ENCODE measurements at regions not wholly inside any gene's neighbourhood (a gene's known extent, or its start where the extent isn't known, plus 50 kb on each side); places are given as distances from the start of the nearest gene placed in this dataset.

DNA sequence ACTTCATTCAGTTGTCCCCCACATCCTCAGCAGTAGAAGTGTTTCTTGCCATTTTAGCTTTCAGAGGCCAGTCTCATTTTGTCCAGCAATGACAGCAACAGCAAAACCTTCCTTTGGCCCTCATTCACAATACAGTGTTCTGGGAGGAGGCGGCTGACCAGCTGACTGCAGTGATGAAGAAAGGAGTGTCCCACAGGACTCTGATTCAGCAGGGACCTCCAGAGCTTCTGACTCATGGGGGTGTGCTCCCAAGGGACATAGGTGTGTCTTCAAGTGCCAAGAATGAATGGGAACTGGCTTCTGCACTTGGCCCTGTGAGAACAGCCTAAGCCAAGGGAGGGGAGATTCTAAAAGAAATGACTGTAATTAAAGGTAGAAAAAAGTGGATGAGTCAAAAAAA is 147.0 kb upstream of the PELI1 start:
- H3K27ac ChIP-seq = no peak overlapping the region
- TF ChIP-seq ZFX (IDR thresholded peaks at IDR 0.05; ENCODE audit: borderline replicate concordance) = no peak
- TF ChIP-seq, protein P1, sequence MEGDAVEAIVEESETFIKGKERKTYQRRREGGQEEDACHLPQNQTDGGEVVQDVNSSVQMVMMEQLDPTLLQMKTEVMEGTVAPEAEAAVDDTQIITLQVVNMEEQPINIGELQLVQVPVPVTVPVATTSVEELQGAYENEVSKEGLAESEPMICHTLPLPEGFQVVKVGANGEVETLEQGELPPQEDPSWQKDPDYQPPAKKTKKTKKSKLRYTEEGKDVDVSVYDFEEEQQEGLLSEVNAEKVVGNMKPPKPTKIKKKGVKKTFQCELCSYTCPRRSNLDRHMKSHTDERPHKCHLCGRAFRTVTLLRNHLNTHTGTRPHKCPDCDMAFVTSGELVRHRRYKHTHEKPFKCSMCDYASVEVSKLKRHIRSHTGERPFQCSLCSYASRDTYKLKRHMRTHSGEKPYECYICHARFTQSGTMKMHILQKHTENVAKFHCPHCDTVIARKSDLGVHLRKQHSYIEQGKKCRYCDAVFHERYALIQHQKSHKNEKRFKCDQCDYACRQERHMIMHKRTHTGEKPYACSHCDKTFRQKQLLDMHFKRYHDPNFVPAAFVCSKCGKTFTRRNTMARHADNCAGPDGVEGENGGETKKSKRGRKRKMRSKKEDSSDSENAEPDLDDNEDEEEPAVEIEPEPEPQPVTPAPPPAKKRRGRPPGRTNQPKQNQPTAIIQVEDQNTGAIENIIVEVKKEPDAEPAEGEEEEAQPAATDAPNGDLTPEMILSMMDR (IDR thresholded peaks at IDR 0.05) = no peak

DNA sequence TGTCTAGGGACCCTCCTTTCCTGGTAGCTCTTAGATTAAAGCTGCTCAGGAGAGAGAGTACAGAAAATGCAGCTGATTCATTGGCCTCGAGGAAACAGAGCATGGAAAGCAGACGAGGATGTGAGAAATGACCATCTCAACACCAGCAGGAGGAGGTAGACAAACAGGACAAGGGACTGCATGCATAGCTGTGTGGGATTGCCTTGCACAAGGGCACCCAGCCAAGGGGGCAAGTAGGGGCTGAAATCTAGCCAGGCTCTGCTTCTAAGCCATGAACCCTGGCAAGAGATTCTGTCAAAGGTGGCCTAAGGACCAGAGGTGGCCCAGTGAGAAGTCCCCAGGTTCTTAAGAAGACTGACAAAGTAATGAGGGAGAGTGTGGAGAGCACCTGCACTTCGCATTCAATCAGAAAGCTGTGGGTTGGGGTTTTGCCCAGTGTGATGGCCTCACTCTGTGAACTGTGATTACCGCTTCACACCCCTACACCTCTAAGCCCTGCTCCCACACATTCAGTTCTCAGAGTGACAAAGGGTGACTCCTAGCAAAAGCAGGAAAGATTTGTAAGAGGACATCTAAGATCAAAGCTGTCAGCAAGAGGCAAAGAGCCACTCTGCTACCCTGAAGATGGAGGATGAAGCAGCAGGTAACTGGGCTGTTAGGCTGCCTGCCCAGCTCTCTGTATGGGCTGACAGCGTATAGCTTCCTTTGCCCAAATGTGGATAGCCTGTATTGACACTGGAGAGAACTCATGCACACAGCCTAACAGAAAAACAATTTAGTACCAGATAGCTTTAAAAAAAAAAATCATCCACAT is 151.3 kb upstream of the PELI1 start:
- H3K27ac ChIP-seq = no peak overlapping the region
- TF ChIP-seq, protein P1 (IDR thresholded peaks at IDR 0.05) = no peak
- no peak for TF ChIP-seq ZFX (IDR thresholded peaks at IDR 0.05; ENCODE audit: borderline replicate concordance)

DNA sequence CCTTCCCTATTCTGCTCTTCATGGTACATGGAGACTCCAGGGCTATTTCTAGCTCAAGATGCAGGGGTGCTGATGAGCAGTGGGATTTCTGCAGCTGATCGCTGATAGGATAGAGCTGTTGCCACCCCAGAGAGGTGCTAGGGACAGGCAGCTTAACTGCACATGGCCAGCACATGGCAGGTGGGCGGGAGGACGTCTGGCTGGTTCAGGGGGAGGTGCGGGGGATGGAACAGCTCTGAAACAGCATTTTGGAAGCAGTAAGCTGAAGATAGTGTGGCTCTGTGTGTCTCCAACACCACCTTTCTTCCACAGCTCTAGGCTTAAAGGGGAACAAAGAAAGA is 151.9 kb upstream of the PELI1 start:
- TF ChIP-seq, protein P1 (IDR thresholded peaks at IDR 0.05) = no peak
- TF ChIP-seq ZFX (IDR thresholded peaks at IDR 0.05; ENCODE audit: borderline replicate concordance) = no peak
- H3K27ac ChIP-seq = no peak overlapping the region

DNA sequence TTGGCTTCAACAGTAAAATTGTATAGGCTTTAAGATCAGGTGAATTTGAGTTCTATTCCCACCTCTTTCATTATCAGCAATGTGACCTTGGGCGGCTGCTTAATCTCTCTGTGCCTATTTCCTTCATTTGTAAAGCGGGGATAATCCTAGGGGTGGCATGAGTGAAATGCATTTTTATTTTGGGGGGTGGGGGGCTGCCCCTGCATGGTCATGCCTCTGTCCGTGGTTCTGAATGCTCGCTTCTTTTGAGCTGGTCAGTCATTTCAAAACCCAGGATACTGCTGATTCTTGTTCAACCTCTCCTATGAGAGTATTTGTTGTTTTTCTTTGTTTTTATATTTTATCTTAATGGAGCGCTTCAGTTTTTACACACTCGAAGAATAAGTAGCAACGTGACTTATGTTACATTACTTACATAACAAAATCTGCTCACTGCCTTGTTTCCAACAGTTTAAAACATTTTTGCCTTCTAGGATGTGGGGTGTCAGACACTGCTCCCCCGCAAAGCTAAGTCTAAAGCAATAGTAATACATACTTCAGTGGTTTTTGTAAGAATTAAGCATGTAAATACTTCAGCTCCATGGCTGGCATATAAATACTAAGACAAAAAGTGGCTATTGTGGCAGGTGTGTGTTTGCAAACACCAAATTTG is 152.6 kb upstream of the PELI1 start:
- TF ChIP-seq ZFX (IDR thresholded peaks at IDR 0.05; ENCODE audit: borderline replicate concordance) = no peak
- TF ChIP-seq, protein P1 (IDR thresholded peaks at IDR 0.05) = no peak
- no peak overlapping the region for H3K27ac ChIP-seq

DNA sequence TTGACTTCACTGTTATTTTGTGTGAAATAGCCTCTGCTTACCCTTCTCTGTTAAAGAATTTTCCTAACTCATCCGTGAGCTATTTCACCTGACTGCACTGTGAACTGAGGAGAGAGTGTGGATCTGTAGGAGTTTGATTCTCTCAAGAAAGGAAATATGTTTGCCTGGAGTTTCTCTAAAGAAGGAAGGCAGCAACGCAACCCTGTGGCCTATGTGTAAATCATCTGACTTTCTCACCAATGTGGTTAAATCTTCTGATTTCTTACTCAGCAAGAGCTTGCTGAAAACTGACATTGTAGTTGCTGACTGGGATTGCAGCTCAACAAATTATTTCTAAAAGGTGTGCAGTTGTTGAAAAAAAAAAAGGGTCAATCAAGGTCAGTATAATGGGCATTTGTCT is 153.9 kb upstream of the PELI1 start:
- H3K27ac ChIP-seq = no peak overlapping the region
- TF ChIP-seq ZFX (IDR thresholded peaks at IDR 0.05; ENCODE audit: borderline replicate concordance) = no peak
- TF ChIP-seq, protein P1 (IDR thresholded peaks at IDR 0.05) = no peak

DNA sequence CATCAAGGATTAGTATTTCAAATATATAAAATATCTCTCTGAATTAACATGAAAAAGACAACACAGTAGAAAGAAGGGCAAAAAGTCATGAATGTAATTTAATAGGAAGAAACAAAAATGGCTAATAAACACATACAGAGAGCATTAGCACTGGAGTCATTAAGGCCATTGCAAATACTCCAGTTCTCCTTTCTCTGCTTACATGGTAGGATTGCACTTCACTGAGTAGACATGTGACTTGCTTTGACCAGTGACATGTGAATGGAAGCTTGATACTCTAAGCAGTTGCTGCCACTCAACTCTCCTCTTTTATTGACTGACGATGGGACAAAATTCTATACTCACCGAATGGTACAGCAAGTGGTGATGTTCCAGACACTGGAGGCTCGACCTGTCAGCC is 153.9 kb upstream of the LGALSL start:
- no peak for TF ChIP-seq ZFX (IDR thresholded peaks at IDR 0.05; ENCODE audit: borderline replicate concordance)
- TF ChIP-seq, protein P1 (IDR thresholded peaks at IDR 0.05) = no peak
- H3K27ac ChIP-seq = no peak overlapping the region

DNA sequence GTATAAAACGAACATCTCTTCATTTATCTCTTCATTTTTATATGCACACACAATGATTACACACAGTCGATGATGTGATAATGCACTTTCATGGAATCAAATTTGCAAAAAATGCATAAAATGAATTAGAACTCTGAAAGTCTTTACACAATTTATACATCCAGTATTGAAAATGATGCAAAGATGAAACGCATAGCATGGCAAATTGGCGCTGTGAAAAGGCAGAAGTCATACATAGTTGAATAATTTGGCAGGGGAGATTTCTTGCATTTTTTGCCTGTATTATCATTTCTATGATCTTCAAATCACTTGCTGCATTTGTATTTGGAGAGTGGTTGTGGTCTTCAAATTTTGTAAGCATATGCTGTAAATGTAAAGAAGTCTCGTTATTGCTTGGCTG is 150.7 kb upstream of the LGALSL start:
- TF ChIP-seq ZFX (IDR thresholded peaks at IDR 0.05; ENCODE audit: borderline replicate concordance) = no peak
- TF ChIP-seq, protein P1 (IDR thresholded peaks at IDR 0.05) = no peak
- no peak overlapping the region for H3K27ac ChIP-seq

Measured in 22Rv1 (cell line).